Activated CD4-positive, CD25-positive, alpha-beta regulatory T cell (primary cell): ENCODE measurements at regions not wholly inside any gene's neighbourhood (a gene's known extent, or its start where the extent isn't known, plus 50 kb on each side); places are given as distances from the start of the nearest gene placed in this dataset.

Source experiments
- DNase-seq, 4 experiments: peaks; one replicate each; lab custom pipeline; 2025; lab: John Stamatoyannopoulos, UW

DNA sequence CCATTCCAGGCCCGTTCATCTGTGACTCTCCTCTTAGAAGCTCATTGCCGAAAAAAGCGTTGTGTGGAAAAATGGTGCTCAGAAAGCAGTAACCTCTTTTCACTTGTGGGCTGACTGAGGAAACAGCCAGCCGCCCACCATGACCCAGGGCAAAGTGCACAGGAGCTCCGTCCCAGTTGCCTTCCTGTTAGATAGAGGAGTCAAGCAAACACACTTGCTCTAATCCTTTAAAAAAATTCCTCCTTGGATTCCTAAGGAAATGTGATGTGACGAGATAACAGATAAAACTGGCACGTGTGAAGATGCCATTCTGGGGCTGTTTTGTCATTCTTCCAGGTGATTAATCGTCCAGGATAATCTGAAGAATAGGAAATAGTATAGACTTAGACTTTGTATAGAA is 396.8 kb upstream of the DDHD1 start:
- no peak for DNase-seq

GRCh38 chr14:53547593-53547992 is 394.5 kb upstream of the DDHD1 start:
- no peak for DNase-seq

DNA sequence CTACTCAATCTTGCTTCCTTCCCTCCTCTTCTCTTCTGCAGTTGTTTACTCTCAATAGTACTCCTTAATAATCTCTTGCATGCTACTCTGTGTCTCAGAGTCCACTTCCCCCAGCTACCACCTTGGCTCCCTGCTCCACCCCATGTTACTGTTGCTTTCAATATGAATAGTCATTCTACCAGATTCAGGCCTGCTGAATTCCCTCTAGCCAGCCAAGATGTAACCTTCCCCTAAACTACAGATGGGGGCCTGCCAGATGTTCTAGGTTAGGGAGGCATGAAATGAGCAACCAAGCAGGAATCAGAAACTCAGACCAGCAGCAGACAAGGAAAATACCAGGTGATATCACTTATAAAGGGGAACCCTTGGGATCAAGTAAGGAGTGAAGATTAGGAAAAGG is 392.1 kb upstream of the DDHD1 start:
- DNase-seq, result no peak

DNA sequence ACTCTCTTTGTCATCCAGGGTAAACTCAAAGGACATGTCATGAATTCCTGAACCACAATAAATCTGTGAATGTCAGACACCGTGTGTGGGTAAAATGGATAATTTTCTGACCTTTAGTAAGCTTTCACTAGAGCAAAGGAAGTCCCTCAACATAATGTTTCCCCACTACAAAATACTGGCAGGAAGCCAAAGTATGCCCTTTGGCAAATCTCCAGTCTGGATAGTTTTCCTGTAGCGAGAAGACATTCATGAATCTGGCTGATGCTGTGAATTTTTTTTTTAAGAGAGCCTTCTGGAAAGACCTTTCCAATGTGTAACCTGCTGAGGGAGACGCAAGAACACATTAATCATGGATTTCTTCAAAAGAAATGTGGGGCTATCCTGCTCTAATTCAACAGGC is 389.6 kb upstream of the DDHD1 start:
- DNase-seq, result no peak

DNA sequence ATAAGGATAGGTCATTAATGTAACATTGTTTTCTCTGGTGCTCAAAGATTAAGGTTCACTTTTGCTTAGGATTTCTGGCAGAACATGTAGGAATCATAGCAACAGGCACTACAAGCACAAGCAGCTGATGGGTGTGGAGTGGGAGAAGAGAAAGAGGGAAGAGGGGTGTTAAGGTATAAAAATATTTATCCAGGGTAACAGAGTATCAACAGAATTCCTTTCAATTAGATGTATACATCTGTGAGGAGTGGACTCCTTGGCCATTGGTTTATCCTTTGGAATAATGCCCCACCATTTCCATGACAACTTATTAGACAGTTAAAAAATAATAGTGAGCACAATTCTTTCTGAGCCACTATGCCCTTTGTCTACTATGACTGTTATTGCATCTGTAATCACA is 388.3 kb upstream of the DDHD1 start:
- no peak for DNase-seq

- no peak for DNase-seq
Measured at GRCh38 chr14:53539489-53540126, 386.5 kb upstream of the DDHD1 start.

DNA sequence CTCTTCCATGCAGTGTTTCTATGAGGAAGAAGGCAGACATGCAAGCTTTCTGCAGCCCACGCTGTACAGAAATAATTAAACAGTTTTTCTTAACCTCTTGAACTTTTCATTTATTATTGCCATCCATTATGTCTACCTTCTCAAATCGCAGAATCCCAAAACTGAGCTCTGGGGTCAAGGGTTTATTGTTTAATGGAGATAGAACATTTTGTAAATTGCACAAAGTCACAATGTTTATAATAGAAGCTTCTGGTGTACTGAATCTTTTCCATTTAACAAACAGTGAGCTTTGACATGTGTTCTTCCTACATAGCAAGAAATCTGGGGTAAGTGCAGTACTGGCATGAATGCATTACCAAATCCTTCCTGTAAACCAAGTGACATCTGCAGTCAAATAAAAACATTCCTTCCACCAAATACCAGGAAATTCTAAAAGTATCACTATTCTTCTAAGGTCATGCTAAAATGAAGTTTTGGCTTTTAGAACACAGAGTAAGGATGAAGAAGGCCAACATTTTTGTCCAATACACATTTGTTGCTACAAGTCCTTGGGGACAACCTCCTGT is 385.3 kb upstream of the DDHD1 start:
- DNase-seq, result no peak

- no peak for DNase-seq
Measured at GRCh38 chr14:53537422-53538315, 384.5 kb upstream of the DDHD1 start.

DNA sequence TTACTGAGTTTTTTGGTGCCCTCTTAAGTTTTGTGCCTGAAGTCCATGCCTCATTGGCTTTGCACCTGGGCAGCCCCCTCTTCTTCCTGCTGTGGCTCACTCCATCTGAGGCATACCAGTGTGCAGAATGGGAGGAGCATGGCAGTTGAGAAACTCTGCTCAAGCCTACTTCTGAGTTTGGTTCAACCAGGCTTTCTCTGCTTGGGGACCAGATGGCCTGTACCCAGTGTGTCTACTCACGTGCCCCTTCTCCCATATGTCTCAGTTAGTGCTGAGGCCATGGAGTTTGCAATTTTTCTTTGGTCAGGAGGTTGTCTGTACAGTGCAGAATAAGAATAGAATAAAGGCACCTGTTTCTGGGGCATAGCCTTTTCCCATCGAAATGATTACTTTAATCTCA is 383.3 kb upstream of the DDHD1 start:
- no peak for DNase-seq

- no peak for DNase-seq
Measured at GRCh38 chr14:53534841-53535240, 381.7 kb upstream of the DDHD1 start.

DNA sequence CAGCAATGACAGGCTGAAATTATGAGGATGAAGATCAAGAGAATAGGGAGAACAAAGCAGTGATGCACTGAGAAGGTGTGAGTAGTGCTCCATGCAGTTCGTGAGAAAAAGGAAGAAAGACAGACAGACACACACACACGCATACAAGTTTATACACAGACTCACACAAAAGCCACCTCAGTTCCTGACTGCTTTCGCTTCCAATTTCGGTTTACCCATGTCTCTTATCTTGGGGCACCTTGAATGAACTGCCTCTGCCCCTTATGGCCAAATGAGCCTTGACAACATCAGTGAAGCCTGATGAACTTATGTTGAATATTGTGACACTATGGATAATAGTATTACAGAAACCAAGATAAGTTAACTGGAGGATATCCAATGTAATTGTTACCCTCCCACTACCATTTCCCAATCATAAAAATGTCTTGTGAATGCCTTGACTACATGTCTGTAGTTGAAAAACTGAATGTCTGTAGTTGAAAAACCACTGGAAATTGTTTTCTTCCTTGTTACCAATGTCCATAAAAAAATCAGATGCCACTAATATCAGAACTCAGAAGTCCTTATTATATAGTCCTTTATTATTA is 380.4 kb upstream of the DDHD1 start:
- DNase-seq, result no peak

GRCh38 chr14:53532853-53533252 is 379.7 kb upstream of the DDHD1 start:
- no peak for DNase-seq

GRCh38 chr14:53531730-53532129 is 378.6 kb upstream of the DDHD1 start:
- no peak for DNase-seq

GRCh38 chr14:53531156-53531555 is 378.0 kb upstream of the DDHD1 start:
- no peak for DNase-seq

DNA sequence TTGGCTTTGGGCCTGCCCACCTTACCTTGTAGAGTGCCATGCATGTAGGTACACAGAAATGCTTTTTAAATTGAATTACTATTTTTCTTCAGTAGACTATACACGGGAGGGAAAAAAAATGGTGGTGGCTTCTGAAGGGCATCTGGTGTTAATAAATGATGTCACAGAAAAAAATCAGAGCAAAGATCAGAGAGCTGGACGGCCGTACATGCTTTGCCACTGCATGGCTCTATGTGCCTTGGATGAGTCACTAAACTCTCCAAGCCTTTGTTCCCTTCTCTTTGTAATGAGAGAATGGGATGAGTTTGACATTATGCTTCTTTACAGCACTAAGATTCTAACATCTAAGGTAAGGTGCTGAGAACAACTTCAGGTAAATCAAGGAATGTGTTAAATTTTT is 376.4 kb upstream of the DDHD1 start:
- DNase-seq, result no peak

DNA sequence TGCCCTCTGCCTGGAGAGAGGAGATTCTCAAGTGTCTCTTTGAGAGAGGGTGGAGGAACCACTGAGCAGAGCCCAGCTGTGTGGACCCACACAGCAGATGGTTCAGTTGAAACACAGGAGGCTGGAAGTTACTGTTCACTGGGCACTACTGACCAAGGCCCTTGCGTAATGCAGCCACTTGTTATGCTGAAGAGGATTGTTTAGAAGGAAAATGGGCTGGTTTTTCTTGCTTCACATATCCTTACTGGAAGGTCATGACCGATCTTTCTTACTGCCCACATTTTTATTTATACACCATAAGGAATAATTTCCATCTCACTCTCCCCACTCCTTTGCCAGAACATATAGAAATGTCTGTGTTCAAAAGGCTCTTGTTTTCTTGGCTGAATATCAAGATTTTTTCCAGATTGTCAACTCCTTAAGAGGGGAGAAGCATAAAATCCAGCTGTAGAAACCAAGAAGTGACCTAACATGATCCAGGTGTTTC is 375.1 kb upstream of the DDHD1 start:
- DNase-seq, result no peak

DNA sequence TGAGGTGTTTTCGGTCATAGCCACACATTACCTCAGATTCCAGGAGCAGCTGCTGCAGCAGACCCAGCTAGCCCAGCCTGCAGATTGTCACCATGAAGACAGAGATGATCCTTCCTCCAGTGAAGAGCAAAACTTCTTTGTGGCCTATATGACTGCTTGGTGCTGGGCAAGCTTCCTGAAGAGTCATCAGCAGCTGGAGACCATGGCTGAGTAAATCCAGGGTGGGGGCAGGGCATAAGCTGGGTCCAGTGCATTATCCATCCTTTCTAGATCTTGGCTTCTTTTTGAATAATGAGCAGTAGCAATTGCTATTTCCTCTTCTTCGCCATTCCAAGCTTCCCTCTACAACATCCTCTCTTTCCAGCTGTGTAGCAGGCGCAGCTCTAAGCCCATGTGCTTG is 373.1 kb upstream of the DDHD1 start:
- DNase-seq, result no peak

DNA sequence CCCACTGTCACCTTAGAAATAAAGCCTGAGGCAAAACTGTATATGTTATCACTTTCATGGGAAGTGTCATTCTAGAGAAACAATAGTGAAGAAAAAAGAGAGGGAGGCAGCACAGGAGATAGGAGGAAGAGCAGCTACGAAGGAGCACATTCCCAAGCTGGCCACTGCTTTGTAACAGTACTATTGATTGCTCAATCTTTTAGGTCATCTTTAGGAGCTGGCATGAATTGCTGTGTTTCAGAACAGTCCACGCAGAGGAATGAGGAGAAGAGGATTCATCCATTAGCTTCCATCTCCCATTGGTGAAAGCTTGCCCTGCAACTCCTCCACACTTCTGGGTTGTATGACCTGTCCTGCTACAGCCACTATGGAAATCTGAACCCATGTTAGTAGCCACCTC is 372.5 kb upstream of the DDHD1 start:
- DNase-seq, result no peak

DNA sequence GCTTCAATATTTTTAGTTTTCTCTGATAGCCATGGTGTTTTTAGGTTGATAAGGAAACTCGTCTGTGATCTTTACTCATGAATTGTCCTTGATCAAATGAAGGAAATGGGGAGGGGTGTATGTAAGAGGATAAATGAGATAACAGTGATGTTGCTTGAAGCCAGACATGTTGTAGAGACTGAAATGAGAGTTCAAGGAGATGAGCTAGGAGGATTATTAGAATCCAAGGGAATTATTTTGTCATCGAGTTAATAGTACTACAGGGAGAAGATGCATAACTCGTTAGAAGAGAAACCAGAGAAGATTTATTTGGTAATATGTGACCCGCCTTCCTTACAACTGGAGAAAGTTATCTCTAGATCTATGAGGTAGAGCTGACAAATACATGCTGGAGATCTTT is 371.3 kb upstream of the DDHD1 start:
- no peak for DNase-seq

GRCh38 chr14:53523226-53523625 is 370.1 kb upstream of the DDHD1 start:
- no peak for DNase-seq

DNA sequence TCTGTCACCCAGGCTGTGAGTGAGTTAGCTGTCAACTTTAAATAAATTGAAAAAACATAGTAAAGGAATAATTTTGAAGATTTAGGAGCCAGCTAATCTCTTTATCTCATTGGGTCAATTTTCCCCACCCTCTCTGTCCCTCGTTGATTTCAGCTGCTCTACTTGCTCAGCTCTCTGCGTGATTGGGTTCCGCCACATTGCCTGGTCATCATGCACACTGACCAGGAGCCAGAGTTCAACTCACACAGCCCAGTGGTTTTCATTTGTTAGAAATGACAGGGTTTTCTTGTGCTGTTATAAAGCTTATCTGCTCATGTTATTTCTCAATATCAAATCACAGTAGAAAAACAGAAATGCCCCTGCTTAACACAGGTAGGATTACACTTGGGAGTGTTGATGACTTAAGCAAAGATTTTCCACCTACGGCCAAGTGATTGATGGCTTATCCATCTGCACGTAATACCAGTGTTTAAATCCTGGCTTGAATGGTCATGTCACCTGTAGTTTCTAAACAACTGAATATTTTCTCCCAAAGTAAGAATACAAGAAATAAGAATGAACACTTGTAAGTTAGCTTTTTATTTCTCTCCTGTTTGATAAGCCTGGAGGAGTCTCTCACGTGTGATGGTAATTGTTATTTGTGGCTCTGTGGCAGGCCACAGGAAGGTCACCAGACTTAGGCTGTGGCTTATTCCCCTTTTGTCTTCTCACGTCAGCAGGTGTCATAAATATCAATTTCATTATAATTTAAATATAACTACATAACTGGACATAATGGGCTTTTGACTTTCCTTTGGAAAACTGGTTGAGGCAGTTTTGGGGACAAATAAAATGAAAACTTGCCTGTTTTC is 367.2 kb upstream of the DDHD1 start:
- no peak for DNase-seq

DNA sequence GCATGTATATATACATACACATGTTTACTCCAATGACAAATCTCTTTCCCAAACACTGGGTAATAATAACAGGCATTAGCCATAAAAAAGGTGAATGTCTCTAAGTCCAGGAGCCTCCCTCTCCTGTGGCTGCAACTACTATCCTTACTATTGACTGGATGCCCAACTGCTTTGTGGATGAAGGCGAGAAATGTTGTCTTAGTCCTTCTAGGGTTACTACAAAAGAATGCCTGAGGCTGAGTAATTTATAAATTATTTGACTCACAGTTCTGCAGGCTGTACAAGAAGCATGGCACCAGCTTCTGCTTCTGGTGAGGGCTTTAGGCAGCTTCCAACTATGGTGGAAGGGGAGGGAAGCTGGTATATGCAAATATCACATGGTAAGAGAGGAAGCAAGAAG is 366.0 kb upstream of the DDHD1 start:
- no peak for DNase-seq
